ENCODE measurements at regions not wholly inside any gene's neighbourhood (a gene's known extent, or its start where the extent isn't known, plus 50 kb on each side); places are given as distances from the start of the nearest gene placed in this dataset.
A peak's percentile ranks its signal among the peaks of the same experiment; 100 is the strongest.

DNA sequence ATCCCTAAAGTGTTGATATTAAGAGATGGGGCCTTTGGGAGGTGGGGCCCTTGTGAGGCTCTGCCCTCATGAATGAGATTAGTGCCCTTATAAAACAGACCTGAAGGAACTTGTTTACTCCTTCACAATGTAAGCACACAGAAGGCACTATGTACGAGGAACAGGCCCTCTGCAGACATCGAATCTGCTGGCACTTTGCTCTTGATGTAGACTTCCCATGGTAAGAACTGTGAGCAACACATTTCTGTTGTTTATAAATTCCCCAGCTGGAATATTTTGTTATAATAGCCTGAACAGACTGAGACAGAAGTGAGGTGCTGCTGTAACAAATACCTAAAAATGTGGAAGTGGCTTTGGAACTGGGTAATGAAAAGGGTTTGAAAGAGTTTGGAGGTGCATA, 193.2 kb downstream of the TGFB2 start:
- H3K36me3 ChIP-seq (ENCODE audit: control insufficient read depth, insufficient read depth, low read length): no peaks in the 10 kb centered on the region
- no peak overlapping the region for H2AFZ ChIP-seq (ENCODE audit: low read length)
- no peaks in the 10 kb centered on the region for H3K79me2 ChIP-seq (ENCODE audit: control insufficient read depth, insufficient read depth, low read length)
- H4K20me1 ChIP-seq (ENCODE audit: control insufficient read depth, extremely low read depth, insufficient read depth, low read length): no peaks in the 10 kb centered on the region
- no peak overlapping the region for H3K9ac ChIP-seq (ENCODE audit: insufficient read depth, low read length)
- no peak overlapping the region for H3K27ac ChIP-seq (ENCODE audit: insufficient read depth, low read length)
- no peak for TF ChIP-seq EZH2 (IDR thresholded peaks at IDR 0.05; ENCODE audit: low read length, missing control alignments)
- TF ChIP-seq, protein P1, sequence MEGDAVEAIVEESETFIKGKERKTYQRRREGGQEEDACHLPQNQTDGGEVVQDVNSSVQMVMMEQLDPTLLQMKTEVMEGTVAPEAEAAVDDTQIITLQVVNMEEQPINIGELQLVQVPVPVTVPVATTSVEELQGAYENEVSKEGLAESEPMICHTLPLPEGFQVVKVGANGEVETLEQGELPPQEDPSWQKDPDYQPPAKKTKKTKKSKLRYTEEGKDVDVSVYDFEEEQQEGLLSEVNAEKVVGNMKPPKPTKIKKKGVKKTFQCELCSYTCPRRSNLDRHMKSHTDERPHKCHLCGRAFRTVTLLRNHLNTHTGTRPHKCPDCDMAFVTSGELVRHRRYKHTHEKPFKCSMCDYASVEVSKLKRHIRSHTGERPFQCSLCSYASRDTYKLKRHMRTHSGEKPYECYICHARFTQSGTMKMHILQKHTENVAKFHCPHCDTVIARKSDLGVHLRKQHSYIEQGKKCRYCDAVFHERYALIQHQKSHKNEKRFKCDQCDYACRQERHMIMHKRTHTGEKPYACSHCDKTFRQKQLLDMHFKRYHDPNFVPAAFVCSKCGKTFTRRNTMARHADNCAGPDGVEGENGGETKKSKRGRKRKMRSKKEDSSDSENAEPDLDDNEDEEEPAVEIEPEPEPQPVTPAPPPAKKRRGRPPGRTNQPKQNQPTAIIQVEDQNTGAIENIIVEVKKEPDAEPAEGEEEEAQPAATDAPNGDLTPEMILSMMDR (conservative IDR thresholded peaks at IDR 0.05 in 1 of 2, IDR thresholded peaks at IDR 0.05 in 1 of 2; ENCODE audit: low read depth in 1 of 2, low read length in 2 of 2): no peak
- H3K4me1 ChIP-seq (ENCODE audit: control insufficient read depth, extremely low read depth, insufficient read depth, low read length): peaks cover 9% of the 10 kb centered on the region
- H3K9me3 ChIP-seq (ENCODE audit: control insufficient read depth, insufficient read depth, low read depth, low read length): no peaks in the 10 kb centered on the region
- H3K27me3 ChIP-seq (ENCODE audit: control insufficient read depth, insufficient read depth, low read length): no peaks in the 10 kb centered on the region
- no peak overlapping the region for H3K4me3 ChIP-seq (replicated peaks in 1 of 4; ENCODE audit: control extremely low read depth in 1 of 4, insufficient read depth in 1 of 4, low read depth in 3 of 4, low read length in 4 of 4)
- H3K4me2 ChIP-seq (ENCODE audit: extremely low read depth, insufficient read depth, low read length): no peak overlapping the region
- DNase-seq (ENCODE audit: low read depth in 2 of 2): peak in 1 of 2 donors; percentile 45

DNA sequence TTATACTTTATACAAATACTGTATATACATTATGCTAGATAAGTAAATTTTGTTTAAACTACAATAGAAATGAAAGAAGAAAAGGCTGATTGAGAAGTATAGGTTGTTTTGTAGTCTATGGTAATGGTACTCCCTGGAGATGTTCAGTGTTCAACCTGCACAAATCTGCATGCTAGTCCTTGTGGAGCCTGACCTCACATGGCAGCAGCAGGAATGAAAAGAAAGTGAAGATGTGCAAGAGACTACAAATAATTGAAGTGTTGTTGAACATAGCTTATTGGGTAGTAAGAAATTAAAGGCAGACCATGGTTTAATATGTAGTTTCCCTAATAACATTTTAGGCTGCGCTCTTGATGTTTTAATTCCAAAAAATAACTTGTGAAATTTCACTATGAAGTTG, 201.2 kb downstream of the TGFB2 start:
- Histone ChIP-seq H3K4me1 (ENCODE audit: control insufficient read depth, extremely low read depth, insufficient read depth, low read length) (no peaks in the 10 kb centered on the region), H3K79me2 (ENCODE audit: control insufficient read depth, insufficient read depth, low read length) (no peaks in the 10 kb centered on the region), H4K20me1 (ENCODE audit: control insufficient read depth, extremely low read depth, insufficient read depth, low read length) (no peaks in the 10 kb centered on the region), H3K4me3 (replicated peaks in 1 of 4; ENCODE audit: control extremely low read depth in 1 of 4, insufficient read depth in 1 of 4, low read depth in 3 of 4, low read length in 4 of 4) (no peak overlapping the region), H3K4me2 (ENCODE audit: extremely low read depth, insufficient read depth, low read length) (no peak overlapping the region), H2AFZ (ENCODE audit: low read length) (no peak overlapping the region), H3K9me3 (ENCODE audit: control insufficient read depth, insufficient read depth, low read depth, low read length) (no peaks in the 10 kb centered on the region), H3K9ac (ENCODE audit: insufficient read depth, low read length) (no peak overlapping the region), H3K27me3 (ENCODE audit: control insufficient read depth, insufficient read depth, low read length) (no peaks in the 10 kb centered on the region), H3K27ac (ENCODE audit: insufficient read depth, low read length) (no peak overlapping the region), H3K36me3 (ENCODE audit: control insufficient read depth, insufficient read depth, low read length) (no peaks in the 10 kb centered on the region)
- DNase-seq (ENCODE audit: low read depth in 2 of 2): no peak
- no peak for TF ChIP-seq EZH2 (IDR thresholded peaks at IDR 0.05; ENCODE audit: low read length, missing control alignments)
- TF ChIP-seq, protein P1 (conservative IDR thresholded peaks at IDR 0.05 in 1 of 2, IDR thresholded peaks at IDR 0.05 in 1 of 2; ENCODE audit: low read depth in 1 of 2, low read length in 2 of 2): no peak

DNA sequence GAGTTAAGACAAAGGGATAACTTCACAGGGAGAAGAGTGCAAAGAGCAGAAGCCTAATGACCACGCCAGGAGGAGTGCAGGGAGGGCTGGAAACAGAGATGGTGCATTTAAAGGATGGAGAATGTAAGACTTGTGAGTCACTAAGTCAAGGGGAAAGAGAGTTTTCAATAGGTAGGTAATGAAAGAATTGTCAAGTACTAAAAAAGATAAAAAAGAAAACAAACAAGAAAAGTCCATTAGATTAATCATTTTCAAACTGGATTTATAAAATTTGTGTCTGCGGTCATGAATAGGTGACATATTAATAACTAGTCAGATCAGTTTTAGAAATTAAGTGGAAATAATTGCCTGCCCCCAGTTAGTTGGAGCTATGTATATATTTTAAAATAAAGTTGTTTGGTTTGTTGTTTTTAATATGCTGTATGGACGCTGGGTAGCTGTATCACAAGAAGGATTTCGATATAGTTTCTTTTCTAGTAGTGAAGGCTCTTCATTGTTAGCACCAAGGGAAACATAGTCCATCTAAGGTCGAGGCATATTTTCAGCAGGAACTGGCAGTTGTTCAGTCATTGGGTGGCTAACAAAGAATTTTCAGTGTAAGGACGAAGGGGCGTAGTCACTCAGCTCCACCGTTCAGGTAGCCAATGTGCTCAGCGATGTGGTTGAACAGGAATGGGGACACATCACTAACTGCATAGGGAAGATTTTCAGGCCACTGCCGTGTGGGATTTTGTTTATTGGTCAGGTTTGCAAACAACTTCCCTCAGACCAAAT, 203.0 kb downstream of the TGFB2 start:
- Histone ChIP-seq H3K27ac (ENCODE audit: insufficient read depth, low read length) (no peak overlapping the region), H3K4me1 (ENCODE audit: control insufficient read depth, extremely low read depth, insufficient read depth, low read length) (no peaks in the 10 kb centered on the region), H2AFZ (ENCODE audit: low read length) (no peak overlapping the region), H4K20me1 (ENCODE audit: control insufficient read depth, extremely low read depth, insufficient read depth, low read length) (no peaks in the 10 kb centered on the region), H3K79me2 (ENCODE audit: control insufficient read depth, insufficient read depth, low read length) (no peaks in the 10 kb centered on the region), H3K27me3 (ENCODE audit: control insufficient read depth, insufficient read depth, low read length) (no peaks in the 10 kb centered on the region), H3K4me2 (ENCODE audit: extremely low read depth, insufficient read depth, low read length) (no peak overlapping the region), H3K9ac (ENCODE audit: insufficient read depth, low read length) (no peak overlapping the region), H3K36me3 (ENCODE audit: control insufficient read depth, insufficient read depth, low read length) (no peaks in the 10 kb centered on the region), H3K4me3 (replicated peaks in 1 of 4; ENCODE audit: control extremely low read depth in 1 of 4, insufficient read depth in 1 of 4, low read depth in 3 of 4, low read length in 4 of 4) (no peak overlapping the region), H3K9me3 (ENCODE audit: control insufficient read depth, insufficient read depth, low read depth, low read length) (no peaks in the 10 kb centered on the region)
- TF ChIP-seq EZH2 (IDR thresholded peaks at IDR 0.05; ENCODE audit: low read length, missing control alignments): no peak
- TF ChIP-seq, protein P1 (conservative IDR thresholded peaks at IDR 0.05 in 1 of 2, IDR thresholded peaks at IDR 0.05 in 1 of 2; ENCODE audit: low read depth in 1 of 2, low read length in 2 of 2): no peak
- DNase-seq (ENCODE audit: low read depth in 2 of 2): no peak
